Omental fat pad (tissue), 3 donors: ENCODE measurements at regions not wholly inside any gene's neighbourhood (a gene's known extent, or its start where the extent isn't known, plus 50 kb on each side); places are given as distances from the start of the nearest gene placed in this dataset.

Source experiments
- ATAC-seq: fragments of 150-250 bp; one replicate; pipeline ENCODE4 v1.9.1; 2016; ENCODE audit warnings: mild to moderate bottlenecking, moderate library complexity; ENCODE audit not compliant: low FRiP score
- DNase-seq: peaks from one replicate; pipeline ENCODE4 v3.0.0-alpha.2; 2019; ENCODE audit warnings: low spot score
- TF ChIP-seq, protein P1 (sequence below), 3 donors: fragments of 450-650 bp; IDR thresholded peaks; one replicate each; pipeline ENCODE4 v1.5.1; 2016 to 2017; ENCODE audit warnings: antibody characterized with exemption in 3 of 3, mild to moderate bottlenecking in 3 of 3, moderate library complexity in 2 of 3

- ATAC-seq = no peak
- no peak for DNase-seq
- TF ChIP-seq, protein P1, sequence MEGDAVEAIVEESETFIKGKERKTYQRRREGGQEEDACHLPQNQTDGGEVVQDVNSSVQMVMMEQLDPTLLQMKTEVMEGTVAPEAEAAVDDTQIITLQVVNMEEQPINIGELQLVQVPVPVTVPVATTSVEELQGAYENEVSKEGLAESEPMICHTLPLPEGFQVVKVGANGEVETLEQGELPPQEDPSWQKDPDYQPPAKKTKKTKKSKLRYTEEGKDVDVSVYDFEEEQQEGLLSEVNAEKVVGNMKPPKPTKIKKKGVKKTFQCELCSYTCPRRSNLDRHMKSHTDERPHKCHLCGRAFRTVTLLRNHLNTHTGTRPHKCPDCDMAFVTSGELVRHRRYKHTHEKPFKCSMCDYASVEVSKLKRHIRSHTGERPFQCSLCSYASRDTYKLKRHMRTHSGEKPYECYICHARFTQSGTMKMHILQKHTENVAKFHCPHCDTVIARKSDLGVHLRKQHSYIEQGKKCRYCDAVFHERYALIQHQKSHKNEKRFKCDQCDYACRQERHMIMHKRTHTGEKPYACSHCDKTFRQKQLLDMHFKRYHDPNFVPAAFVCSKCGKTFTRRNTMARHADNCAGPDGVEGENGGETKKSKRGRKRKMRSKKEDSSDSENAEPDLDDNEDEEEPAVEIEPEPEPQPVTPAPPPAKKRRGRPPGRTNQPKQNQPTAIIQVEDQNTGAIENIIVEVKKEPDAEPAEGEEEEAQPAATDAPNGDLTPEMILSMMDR (IDR thresholded peaks at IDR 0.05) = no peak
Observed at GRCh38 chr7:132045481-132045980, 489.1 kb upstream of the PODXL start.

GRCh38 chr7:132045002-132045401 lies 488.6 kb upstream of the PODXL start:
- TF ChIP-seq, protein P1 (IDR thresholded peaks at IDR 0.05) = no peak
- ATAC-seq (no peak), DNase-seq (no peak)

DNA sequence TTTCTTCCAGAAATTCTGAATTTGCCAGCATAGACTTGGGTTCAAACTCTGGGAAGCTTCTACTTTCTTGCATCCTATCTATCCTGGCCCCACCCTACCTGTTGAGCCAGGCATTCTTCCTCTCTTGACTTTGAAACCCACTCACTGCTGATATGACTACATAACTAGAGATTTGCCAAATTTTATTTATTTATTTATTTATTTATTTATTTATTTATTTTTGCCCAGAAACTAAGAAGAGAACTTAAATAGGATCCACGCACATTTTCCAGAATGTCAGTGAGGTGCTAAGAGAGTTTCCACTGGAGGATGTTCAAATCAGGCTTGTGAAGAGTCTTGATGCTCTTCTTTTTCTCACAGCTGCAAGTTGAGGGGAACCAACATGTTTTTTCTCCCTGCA lies 487.8 kb upstream of the PODXL start:
- TF ChIP-seq, protein P1 (IDR thresholded peaks at IDR 0.05) = no peak
- no peak for DNase-seq
- no peak for ATAC-seq

DNA sequence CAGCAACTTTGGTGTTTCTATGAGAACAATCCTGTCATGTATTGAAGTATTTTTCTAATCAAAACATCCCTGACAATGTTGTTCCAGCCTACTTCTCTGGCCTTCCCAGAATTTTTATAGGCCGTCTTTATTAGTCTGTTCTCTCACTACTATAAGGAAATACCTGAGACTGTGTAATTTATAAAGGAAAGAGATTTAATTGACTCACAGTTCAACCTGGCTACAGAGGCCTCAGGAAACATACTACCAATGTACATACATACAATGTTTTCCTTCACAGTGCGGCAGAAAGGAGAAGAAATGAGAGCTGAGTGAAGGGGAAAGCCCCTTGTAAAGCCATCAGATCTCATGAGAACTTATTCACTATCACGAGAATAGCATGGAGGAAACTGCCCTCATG lies 484.7 kb upstream of the PODXL start:
- TF ChIP-seq, protein P1 (IDR thresholded peaks at IDR 0.05) = no peak
- DNase-seq (no peak), ATAC-seq (no peak)

GRCh38 chr7:132035517-132036362 lies 479.3 kb upstream of the PODXL start:
- ATAC-seq = no peak
- TF ChIP-seq, protein P1 (IDR thresholded peaks at IDR 0.05) = no peak
- no peak for DNase-seq

DNA sequence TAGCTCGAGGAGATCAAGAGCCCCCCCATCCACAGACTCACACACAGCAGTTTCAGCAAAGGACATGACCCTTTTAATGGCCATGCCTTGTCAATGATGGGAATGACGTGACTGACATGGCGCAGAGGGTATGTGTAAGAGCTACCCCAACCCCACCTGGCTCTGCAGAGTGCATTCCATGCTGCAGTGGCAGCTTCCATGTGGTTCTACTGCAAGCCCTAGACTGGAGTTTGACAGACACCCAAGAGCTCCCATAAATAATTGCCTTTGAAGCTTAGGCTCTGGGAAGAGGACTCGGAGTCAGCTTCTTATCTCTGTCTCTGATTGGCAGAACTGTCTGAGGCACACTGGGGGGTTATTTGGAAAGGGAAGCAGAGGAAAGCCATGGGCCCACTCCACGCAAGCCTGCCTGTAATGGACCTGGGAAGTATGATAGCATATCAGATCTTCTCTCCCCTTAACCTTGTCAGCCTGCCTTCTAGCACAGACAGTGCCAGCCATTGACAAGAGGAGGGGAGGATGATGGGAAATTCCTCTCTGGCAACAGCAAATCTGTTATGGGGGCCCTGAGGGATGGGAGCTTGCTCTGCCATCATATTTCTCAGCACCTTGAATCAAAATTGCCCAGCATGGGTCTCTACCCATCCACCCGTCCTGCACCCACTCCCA lies 478.5 kb upstream of the PODXL start:
- no peak for ATAC-seq
- TF ChIP-seq, protein P1 (IDR thresholded peaks at IDR 0.05) = no peak
- DNase-seq = no peak
